ENCODE measurements at regions not wholly inside any gene's neighbourhood (a gene's known extent, or its start where the extent isn't known, plus 50 kb on each side); places are given as distances from the start of the nearest gene placed in this dataset.

DNA sequence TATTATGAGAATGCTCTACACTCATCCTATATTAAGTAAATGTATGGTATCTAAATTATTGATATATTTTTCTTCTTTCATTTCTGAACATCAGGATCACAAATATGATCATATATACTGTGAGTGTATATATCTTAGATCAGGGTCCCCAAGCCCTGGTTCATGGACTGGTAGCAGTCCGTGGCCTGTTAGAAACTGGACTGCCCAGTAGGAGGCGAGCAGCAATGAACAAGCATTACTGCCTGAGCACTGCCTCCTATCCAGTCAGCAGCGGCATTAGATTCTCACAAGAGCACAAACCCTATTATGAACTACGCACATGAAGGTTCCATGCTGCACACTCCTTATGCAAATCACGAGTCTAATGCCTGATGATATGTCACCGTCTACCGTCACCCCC lies 1247.1 kb upstream of the NXPH2 start:
- H3K4me1 ChIP-seq: no peaks in the 10 kb centered on the region
- H3K27me3 ChIP-seq: no peaks in the 10 kb centered on the region
- 79 to 87% methylated on average over 7 of the region's 7 CpGs for WGBS, 2 donors
- no peak overlapping the region for H3K4me3 ChIP-seq
- TF ChIP-seq, protein P1, sequence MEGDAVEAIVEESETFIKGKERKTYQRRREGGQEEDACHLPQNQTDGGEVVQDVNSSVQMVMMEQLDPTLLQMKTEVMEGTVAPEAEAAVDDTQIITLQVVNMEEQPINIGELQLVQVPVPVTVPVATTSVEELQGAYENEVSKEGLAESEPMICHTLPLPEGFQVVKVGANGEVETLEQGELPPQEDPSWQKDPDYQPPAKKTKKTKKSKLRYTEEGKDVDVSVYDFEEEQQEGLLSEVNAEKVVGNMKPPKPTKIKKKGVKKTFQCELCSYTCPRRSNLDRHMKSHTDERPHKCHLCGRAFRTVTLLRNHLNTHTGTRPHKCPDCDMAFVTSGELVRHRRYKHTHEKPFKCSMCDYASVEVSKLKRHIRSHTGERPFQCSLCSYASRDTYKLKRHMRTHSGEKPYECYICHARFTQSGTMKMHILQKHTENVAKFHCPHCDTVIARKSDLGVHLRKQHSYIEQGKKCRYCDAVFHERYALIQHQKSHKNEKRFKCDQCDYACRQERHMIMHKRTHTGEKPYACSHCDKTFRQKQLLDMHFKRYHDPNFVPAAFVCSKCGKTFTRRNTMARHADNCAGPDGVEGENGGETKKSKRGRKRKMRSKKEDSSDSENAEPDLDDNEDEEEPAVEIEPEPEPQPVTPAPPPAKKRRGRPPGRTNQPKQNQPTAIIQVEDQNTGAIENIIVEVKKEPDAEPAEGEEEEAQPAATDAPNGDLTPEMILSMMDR (IDR thresholded peaks at IDR 0.05): no peak
- TF ChIP-seq POLR2AphosphoS5 (IDR thresholded peaks at IDR 0.05): no peak
- TF ChIP-seq POLR2A (IDR thresholded peaks at IDR 0.05): no peak
- TF ChIP-seq EP300 (IDR thresholded peaks at IDR 0.05): no peak
- no peak overlapping the region for H3K27ac ChIP-seq
- no peaks in the 10 kb centered on the region for H3K9me3 ChIP-seq
- no peaks in the 10 kb centered on the region for H3K36me3 ChIP-seq
- no peak for ATAC-seq (ENCODE audit: low FRiP score in 2 of 2)
- DNase-seq: no peak

DNA sequence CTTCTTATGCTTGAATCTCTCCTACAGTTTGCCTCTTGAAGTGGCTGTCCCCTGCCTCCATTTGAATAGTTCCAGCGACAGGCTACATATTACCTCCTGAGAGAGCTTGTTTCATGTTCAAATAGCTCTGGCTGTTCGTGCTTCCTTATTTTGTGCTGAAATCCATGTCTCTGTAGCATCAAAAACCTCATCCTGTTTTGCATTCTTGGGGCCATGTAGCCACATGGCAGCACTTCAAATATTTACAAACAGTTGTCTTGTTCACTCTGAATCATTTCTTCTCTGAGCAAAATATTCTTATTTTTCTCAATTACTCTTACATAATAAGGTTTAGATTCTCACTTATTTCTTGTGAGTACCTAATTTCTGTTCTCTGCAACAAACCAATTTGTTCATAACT lies 1243.1 kb upstream of the NXPH2 start:
- Histone ChIP-seq H3K4me1 (no peaks in the 10 kb centered on the region), H3K27ac (no peak overlapping the region), H3K9me3 (no peaks in the 10 kb centered on the region), H3K36me3 (no peaks in the 10 kb centered on the region), H3K27me3 (no peaks in the 10 kb centered on the region), H3K4me3 (no peak overlapping the region)
- TF ChIP-seq POLR2AphosphoS5 (IDR thresholded peaks at IDR 0.05) (no peak), POLR2A (IDR thresholded peaks at IDR 0.05) (no peak), EP300 (IDR thresholded peaks at IDR 0.05) (no peak)
- TF ChIP-seq, protein P1 (IDR thresholded peaks at IDR 0.05): no peak
- ATAC-seq (ENCODE audit: low FRiP score in 2 of 2): no peak
- no peak for DNase-seq
- 24 to 28% methylated on average over 2 of the region's 2 CpGs for WGBS, 2 donors

DNA sequence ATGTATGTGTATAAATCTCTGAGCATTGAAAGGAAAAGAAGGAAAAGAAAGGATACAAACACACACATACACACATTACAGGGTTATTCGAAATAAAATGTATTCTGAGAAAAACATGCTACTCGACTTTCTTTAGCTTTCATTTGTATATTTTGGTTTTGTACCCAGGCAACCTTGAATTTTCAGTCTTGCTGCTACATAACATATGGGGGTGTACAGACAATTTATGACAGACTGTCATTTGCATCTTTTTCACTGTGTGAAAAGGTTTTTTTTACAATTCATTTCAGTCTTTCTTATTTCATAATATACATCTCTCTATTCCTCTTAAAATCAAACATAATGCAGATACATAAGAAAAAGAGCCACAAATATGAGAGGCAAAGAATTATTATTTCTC lies 1238.4 kb upstream of the NXPH2 start:
- H3K36me3 ChIP-seq: no peaks in the 10 kb centered on the region
- no peak for DNase-seq
- ATAC-seq (ENCODE audit: low FRiP score in 2 of 2): no peak
- WGBS, 2 donors: 57 to 71% methylated on average over 2 of the region's 2 CpGs
- H3K4me1 ChIP-seq: no peaks in the 10 kb centered on the region
- TF ChIP-seq, protein P1 (IDR thresholded peaks at IDR 0.05): no peak
- TF ChIP-seq POLR2AphosphoS5 (IDR thresholded peaks at IDR 0.05): no peak
- TF ChIP-seq EP300 (IDR thresholded peaks at IDR 0.05): no peak
- no peak for TF ChIP-seq POLR2A (IDR thresholded peaks at IDR 0.05)
- H3K27me3 ChIP-seq: no peaks in the 10 kb centered on the region
- H3K9me3 ChIP-seq: no peaks in the 10 kb centered on the region
- no peak overlapping the region for H3K4me3 ChIP-seq
- no peak overlapping the region for H3K27ac ChIP-seq

DNA sequence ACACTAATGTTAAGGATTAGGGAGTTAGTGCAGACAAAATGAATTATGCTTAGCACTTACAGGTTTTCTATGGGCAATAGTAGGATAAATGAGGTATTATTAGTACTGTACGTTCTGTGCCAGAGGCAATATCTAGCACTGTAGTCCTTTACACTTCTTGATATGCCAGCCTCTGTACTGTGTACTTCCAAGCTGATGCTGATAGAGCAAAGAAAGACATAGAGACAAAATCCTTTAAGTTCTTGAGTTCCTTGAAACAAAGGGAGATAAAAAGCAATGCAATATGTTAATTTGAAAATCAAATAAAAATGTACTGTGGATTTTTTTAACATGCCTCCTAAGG lies 1234.0 kb upstream of the NXPH2 start:
- Histone ChIP-seq H3K27me3 (no peaks in the 10 kb centered on the region), H3K4me3 (no peak overlapping the region), H3K9me3 (no peaks in the 10 kb centered on the region), H3K36me3 (no peaks in the 10 kb centered on the region), H3K4me1 (no peaks in the 10 kb centered on the region), H3K27ac (no peak overlapping the region)
- ATAC-seq (ENCODE audit: low FRiP score in 2 of 2) (no peak), DNase-seq (no peak)
- 66 to 71% methylated on average over 1 of the region's 1 CpG for WGBS, 2 donors
- TF ChIP-seq EP300 (IDR thresholded peaks at IDR 0.05) (no peak), POLR2A (IDR thresholded peaks at IDR 0.05) (no peak), POLR2AphosphoS5 (IDR thresholded peaks at IDR 0.05) (no peak)
- TF ChIP-seq, protein P1 (IDR thresholded peaks at IDR 0.05): no peak

DNA sequence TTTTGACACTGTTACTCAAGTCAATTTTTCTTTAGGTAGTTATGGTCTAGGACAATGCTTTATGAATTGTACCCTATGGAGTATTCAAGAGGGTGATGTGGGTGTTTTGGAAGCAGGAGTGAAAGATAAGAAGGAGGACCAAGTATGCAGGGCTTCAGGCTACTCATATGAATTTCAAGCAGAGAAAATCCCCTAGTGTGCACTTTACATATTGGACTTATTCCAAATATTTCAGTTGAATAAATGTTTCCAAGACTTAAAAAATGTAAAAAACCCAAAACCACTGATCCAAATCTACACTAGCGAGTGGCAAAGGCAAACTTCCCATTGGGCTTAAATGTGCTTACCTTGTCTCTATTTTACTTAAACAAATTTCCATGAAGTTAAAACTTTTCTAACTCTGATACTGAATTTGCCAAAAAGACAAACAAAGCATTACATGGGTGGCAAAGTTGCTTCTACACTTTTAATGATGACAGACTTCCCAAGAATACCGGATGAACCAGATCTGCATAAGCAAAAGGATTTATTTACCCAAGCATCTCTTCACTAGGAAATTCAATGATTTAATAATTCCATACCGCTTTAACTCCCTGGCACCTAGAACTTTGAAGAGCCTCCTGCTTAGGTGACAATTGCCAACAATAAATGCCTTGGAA lies 1233.5 kb upstream of the NXPH2 start:
- Histone ChIP-seq H3K36me3 (no peaks in the 10 kb centered on the region), H3K4me3 (no peak overlapping the region), H3K27ac (no peak overlapping the region), H3K27me3 (no peaks in the 10 kb centered on the region), H3K9me3 (no peaks in the 10 kb centered on the region), H3K4me1 (no peaks in the 10 kb centered on the region)
- TF ChIP-seq EP300 (IDR thresholded peaks at IDR 0.05): no peak
- TF ChIP-seq POLR2A (IDR thresholded peaks at IDR 0.05): no peak
- TF ChIP-seq, protein P1 (IDR thresholded peaks at IDR 0.05): no peak
- no peak for TF ChIP-seq POLR2AphosphoS5 (IDR thresholded peaks at IDR 0.05)
- 68 to 82% methylated on average over 3 of the region's 3 CpGs for WGBS, 2 donors
- ATAC-seq (ENCODE audit: low FRiP score in 2 of 2) (no peak), DNase-seq (no peak)

Measured in upper lobe of left lung (tissue), 6 donors.